ENCODE measurements at regions not wholly inside any gene's neighbourhood (a gene's known extent, or its start where the extent isn't known, plus 50 kb on each side); places are given as distances from the start of the nearest gene placed in this dataset.

DNA sequence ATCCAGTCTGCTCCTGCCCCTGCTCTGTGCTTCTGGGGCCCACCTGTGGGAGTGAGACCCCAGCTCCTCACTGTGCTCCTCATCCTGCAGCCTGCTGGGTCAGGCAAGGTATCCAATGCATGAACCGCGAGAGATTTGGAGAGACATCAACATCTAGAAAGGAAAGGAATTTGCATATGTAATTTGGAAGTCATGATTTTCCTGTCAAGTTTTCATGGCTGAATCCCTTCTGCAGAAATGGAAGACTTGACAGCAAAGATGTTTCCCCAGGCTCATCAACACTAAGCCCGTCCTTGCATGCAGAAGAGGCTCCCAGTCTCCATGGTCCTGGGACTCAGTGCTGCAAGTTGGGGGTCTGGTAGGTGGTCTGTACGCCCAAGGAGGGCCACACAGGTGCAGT is 176.9 kb upstream of the GRB10 start:
- no peak for DNase-seq
- no peak for ATAC-seq
- Histone ChIP-seq H3K36me3 (ENCODE audit: insufficient read depth in 1 of 2, low read depth in 1 of 2) (no peaks in the 10 kb centered on the region), H3K4me1 (no peaks in the 10 kb centered on the region), H3K27ac (no peak overlapping the region), H3K9me3 (no peaks in the 10 kb centered on the region), H3K27me3 (ENCODE audit: insufficient read depth in 3 of 3, low read length in 2 of 3) (no peaks in the 10 kb centered on the region), H3K4me3 (no peak overlapping the region)
- TF ChIP-seq, protein P1, sequence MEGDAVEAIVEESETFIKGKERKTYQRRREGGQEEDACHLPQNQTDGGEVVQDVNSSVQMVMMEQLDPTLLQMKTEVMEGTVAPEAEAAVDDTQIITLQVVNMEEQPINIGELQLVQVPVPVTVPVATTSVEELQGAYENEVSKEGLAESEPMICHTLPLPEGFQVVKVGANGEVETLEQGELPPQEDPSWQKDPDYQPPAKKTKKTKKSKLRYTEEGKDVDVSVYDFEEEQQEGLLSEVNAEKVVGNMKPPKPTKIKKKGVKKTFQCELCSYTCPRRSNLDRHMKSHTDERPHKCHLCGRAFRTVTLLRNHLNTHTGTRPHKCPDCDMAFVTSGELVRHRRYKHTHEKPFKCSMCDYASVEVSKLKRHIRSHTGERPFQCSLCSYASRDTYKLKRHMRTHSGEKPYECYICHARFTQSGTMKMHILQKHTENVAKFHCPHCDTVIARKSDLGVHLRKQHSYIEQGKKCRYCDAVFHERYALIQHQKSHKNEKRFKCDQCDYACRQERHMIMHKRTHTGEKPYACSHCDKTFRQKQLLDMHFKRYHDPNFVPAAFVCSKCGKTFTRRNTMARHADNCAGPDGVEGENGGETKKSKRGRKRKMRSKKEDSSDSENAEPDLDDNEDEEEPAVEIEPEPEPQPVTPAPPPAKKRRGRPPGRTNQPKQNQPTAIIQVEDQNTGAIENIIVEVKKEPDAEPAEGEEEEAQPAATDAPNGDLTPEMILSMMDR (IDR thresholded peaks at IDR 0.05): no peak
- intact Hi-C loops (cut with DNase I): no loop called here
- WGBS, 3 donors: 84 to 98% (median 93%) methylated on average over 4 of the region's 4 CpGs

DNA sequence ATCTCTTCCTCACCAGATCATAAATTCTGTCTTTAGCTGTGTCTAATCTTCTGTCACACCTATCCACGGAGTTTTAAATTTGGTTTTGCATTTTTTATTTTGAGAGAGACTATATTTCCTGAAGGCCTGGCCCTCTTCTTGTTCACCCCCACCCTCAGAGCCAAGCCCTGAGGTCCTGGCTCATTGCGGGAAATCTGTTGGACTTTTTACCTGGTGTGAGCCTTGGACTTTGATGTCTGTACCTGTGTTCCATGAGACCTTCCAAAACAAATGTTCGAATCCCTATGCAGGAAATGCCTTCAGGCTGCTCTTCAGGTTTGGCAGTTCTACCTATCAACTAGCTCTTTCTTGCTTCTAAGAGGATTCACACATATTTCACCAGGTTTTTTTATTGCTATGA is 175.2 kb upstream of the GRB10 start:
- H3K27me3 ChIP-seq (ENCODE audit: insufficient read depth in 3 of 3, low read length in 2 of 3): no peaks in the 10 kb centered on the region
- ATAC-seq (no peak), DNase-seq (no peak)
- H3K9me3 ChIP-seq: no peaks in the 10 kb centered on the region
- H3K4me1 ChIP-seq: peaks cover 4% of the 10 kb centered on the region
- intact Hi-C loops (cut with DNase I): no loop called here
- no peak overlapping the region for H3K4me3 ChIP-seq
- TF ChIP-seq, protein P1 (IDR thresholded peaks at IDR 0.05): no peak
- H3K27ac ChIP-seq: no peak overlapping the region
- 60 to 66% (median 62%) methylated on average over 3 of the region's 3 CpGs for WGBS, 3 donors
- H3K36me3 ChIP-seq (ENCODE audit: insufficient read depth in 1 of 2, low read depth in 1 of 2): no peaks in the 10 kb centered on the region

DNA sequence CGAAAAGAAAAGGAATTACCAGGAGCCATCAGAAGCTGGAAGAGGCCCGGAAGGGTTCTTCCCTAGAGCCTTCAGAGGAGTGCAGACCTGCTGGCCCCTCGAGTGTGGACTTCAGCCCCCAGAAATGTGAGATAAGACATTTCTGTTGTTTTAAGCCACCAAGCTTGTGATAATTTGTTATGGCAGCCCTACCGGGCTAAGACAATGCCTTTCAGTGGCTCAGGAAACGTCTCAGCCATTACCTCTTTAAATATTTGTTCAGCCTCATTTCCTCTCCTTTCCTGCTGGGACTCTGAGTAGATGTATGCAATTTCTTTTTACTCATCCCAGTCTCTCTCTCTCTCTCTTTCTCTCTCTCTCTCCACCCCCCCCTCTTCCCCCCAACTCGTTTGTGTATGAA is 174.7 kb upstream of the GRB10 start:
- TF ChIP-seq, protein P1 (IDR thresholded peaks at IDR 0.05): no peak
- no peak overlapping the region for H3K4me3 ChIP-seq
- H3K9me3 ChIP-seq: no peaks in the 10 kb centered on the region
- intact Hi-C loops (cut with DNase I): no loop called here
- H3K36me3 ChIP-seq (ENCODE audit: insufficient read depth in 1 of 2, low read depth in 1 of 2): no peaks in the 10 kb centered on the region
- peaks cover 4% of the 10 kb centered on the region for H3K4me1 ChIP-seq
- WGBS, 3 donors: 34 to 49% (median 45%) methylated on average over 6 of the region's 6 CpGs
- H3K27me3 ChIP-seq (ENCODE audit: insufficient read depth in 3 of 3, low read length in 2 of 3): no peaks in the 10 kb centered on the region
- ATAC-seq (no peak), DNase-seq (no peak)
- no peak overlapping the region for H3K27ac ChIP-seq

DNA sequence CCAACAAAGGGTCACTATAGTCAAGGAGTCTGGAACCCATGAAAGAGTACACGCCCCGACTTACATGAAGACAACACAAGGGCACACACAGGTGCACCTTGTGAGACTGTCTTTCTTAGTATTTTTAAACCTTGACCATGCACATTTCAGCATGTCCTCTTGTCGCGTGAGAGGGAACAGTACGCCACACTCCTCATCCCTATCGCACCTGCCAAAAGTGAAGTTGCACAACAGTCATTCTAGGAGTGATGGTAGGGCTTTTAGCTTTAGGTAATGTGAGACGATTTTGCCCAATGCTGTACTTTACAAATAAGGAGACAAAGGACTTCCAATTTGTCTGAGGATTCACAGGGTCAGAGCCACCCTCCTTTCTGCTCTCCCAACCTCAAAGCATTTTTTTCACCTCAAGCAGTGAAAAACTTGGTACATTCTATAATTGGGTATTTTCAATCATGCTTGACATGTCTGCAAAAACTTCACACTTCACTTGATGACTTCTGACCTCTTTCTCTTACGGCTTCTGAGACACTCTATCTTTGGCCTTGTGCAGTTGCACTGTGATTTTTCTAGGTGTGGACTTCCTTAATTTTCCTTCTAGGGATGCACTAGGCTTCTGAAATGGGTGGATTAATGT is 173.9 kb upstream of the GRB10 start:
- DNase-seq: no peak
- H3K9me3 ChIP-seq: no peaks in the 10 kb centered on the region
- no peaks in the 10 kb centered on the region for H3K27me3 ChIP-seq (ENCODE audit: insufficient read depth in 3 of 3, low read length in 2 of 3)
- 61 to 86% (median 72%) methylated on average over 8 of the region's 8 CpGs for WGBS, 3 donors
- TF ChIP-seq, protein P1 (IDR thresholded peaks at IDR 0.05): no peak
- intact Hi-C loops (cut with DNase I): no loop called here
- peaks cover 4% of the 10 kb centered on the region for H3K4me1 ChIP-seq
- no peak overlapping the region for H3K4me3 ChIP-seq
- H3K27ac ChIP-seq: no peak overlapping the region
- H3K36me3 ChIP-seq (ENCODE audit: insufficient read depth in 1 of 2, low read depth in 1 of 2): no peaks in the 10 kb centered on the region
- ATAC-seq: peak in 3 of 4 donors; percentile 44 to 65 (median 53)

DNA sequence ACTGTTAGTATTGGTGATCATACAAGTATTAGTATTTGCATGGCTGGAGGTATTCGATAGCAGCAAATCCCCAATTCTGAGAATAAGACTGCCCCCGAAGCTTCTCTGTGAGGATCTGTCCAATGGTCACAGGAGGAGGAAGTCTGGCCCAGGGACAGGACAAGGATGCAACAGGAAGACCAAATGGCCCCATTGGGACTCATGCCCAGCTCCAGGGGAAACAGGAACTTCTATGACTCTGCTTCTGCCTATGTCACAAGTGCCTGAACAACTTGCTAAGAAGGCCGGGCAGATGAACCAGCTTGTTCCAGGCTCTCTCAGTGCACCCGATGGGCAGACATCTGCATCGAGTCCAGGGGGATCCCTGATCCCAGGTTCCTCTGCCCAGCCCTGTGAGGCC is 172.0 kb upstream of the GRB10 start:
- Histone ChIP-seq H3K36me3 (ENCODE audit: insufficient read depth in 1 of 2, low read depth in 1 of 2) (no peaks in the 10 kb centered on the region), H3K27ac (no peak overlapping the region), H3K9me3 (peaks cover 7% of the 10 kb centered on the region), H3K27me3 (ENCODE audit: insufficient read depth in 3 of 3, low read length in 2 of 3) (no peaks in the 10 kb centered on the region), H3K4me3 (no peak overlapping the region), H3K4me1 (peaks cover 4% of the 10 kb centered on the region)
- intact Hi-C loops (cut with DNase I): no loop called here
- TF ChIP-seq, protein P1 (IDR thresholded peaks at IDR 0.05): no peak
- DNase-seq (no peak), ATAC-seq (peak in 1 of 4 donors; percentile 13)
- WGBS, 3 donors: 51 to 75% (median 65%) methylated on average over 5 of the region's 5 CpGs
